Upper lobe of right lung (tissue), 1 donor: ENCODE measurements at regions not wholly inside any gene's neighbourhood (a gene's known extent, or its start where the extent isn't known, plus 50 kb on each side); places are given as distances from the start of the nearest gene placed in this dataset.

Experiments
- ATAC-seq: fragments of 200-7000 bp; cut with Tn5 transposase; one replicate; pipeline ENCODE4 v1.9.1; 2020; ENCODE audit warnings: mild to moderate bottlenecking, moderate library complexity
- DNase-seq: peaks from one replicate; pipeline ENCODE4 v3.0.0-alpha.2; 2020
- H3K27ac ChIP-seq: fragments of 200-600 bp; one replicate; pipeline ENCODE4 v1.8.0; 2022
- H3K27me3 ChIP-seq: fragments of 200-600 bp; one replicate; pipeline ENCODE4 v1.8.0; 2022; ENCODE audit warnings: mild to moderate bottlenecking
- H3K36me3 ChIP-seq: fragments of 200-600 bp; one replicate; pipeline ENCODE4 v1.8.0; 2022
- H3K4me1 ChIP-seq: fragments of 200-600 bp; one replicate; pipeline ENCODE4 v1.8.0; 2022
- H3K4me3 ChIP-seq: fragments of 200-600 bp; one replicate; pipeline ENCODE4 v1.8.0; 2022; ENCODE audit warnings: mild to moderate bottlenecking
- H3K9me3 ChIP-seq: fragments of 200-600 bp; one replicate; pipeline ENCODE4 v1.8.0; 2022
- CTCF ChIP-seq: fragments of 200-600 bp; IDR thresholded peaks from one replicate; pipeline ENCODE4 v1.8.0; 2022; ENCODE audit warnings: antibody characterized with exemption
- intact Hi-C: fragments of 100-400 bp; cut with DNase I; formaldehyde crosslinking; loops from one replicate; pipeline ENCODE4 v1.11.0; 2022
- donor health status: DM: no; HTN: yes; CAD: no; lungs with severe emphysema.

- no peaks in the 10 kb centered on the region for H3K27me3 ChIP-seq
- intact Hi-C loops, result no loop called here
- no peak overlapping the region for H3K27ac ChIP-seq
- ATAC-seq, result no peak
- no peak for DNase-seq
- no peaks in the 10 kb centered on the region for H3K4me1 ChIP-seq
- H3K9me3 ChIP-seq, result no peaks in the 10 kb centered on the region
- H3K4me3 ChIP-seq, result no peak overlapping the region
- TF ChIP-seq CTCF, result no peak
- no peaks in the 10 kb centered on the region for H3K36me3 ChIP-seq
Measured at GRCh38 chr11:110015695-110016094, 77.5 kb upstream of the ZC3H12C start.

- TF ChIP-seq CTCF, result no peak
- no peak for ATAC-seq
- Histone ChIP-seq H3K27me3 (no peaks in the 10 kb centered on the region), H3K27ac (no peak overlapping the region), H3K36me3 (no peaks in the 10 kb centered on the region), H3K4me3 (no peak overlapping the region), H3K4me1 (no peaks in the 10 kb centered on the region), H3K9me3 (no peaks in the 10 kb centered on the region)
- no peak for DNase-seq
- intact Hi-C loops, result no loop called here
Measured at GRCh38 chr11:110019675-110020074, 73.5 kb upstream of the ZC3H12C start.

- intact Hi-C loops, result no loop called here
- no peak for DNase-seq
- TF ChIP-seq CTCF, result no peak
- Histone ChIP-seq H3K27ac (no peak overlapping the region), H3K4me1 (no peaks in the 10 kb centered on the region), H3K27me3 (no peaks in the 10 kb centered on the region), H3K4me3 (no peak overlapping the region), H3K9me3 (no peaks in the 10 kb centered on the region), H3K36me3 (no peaks in the 10 kb centered on the region)
- ATAC-seq, result no peak
Measured at GRCh38 chr11:110022548-110022947, 70.6 kb upstream of the ZC3H12C start.

- no peaks in the 10 kb centered on the region for H3K36me3 ChIP-seq
- intact Hi-C loops, result no loop called here
- H3K4me3 ChIP-seq, result no peak overlapping the region
- no peak overlapping the region for H3K27ac ChIP-seq
- H3K4me1 ChIP-seq, result no peaks in the 10 kb centered on the region
- no peaks in the 10 kb centered on the region for H3K9me3 ChIP-seq
- ATAC-seq (no peak), DNase-seq (no peak)
- no peak for TF ChIP-seq CTCF
- no peaks in the 10 kb centered on the region for H3K27me3 ChIP-seq
Measured at GRCh38 chr11:110023711-110024110, 69.5 kb upstream of the ZC3H12C start.

GRCh38 chr11:110026858-110027626, 66.2 kb upstream of the ZC3H12C start:
- H3K4me1 ChIP-seq, result no peaks in the 10 kb centered on the region
- no peaks in the 10 kb centered on the region for H3K36me3 ChIP-seq
- TF ChIP-seq CTCF, result no peak
- H3K9me3 ChIP-seq, result no peaks in the 10 kb centered on the region
- no peak for DNase-seq
- peak; percentile 90 for ATAC-seq
- H3K4me3 ChIP-seq, result no peak overlapping the region
- intact Hi-C loops, result no loop called here
- no peak overlapping the region for H3K27ac ChIP-seq
- H3K27me3 ChIP-seq, result no peaks in the 10 kb centered on the region
